22Rv1 (cell line): ENCODE measurements at regions not wholly inside any gene's neighbourhood (a gene's known extent, or its start where the extent isn't known, plus 50 kb on each side); places are given as distances from the start of the nearest gene placed in this dataset.
"Not testable (repeated sequence)": the region's sequence is repeated elsewhere in the genome, so short reads cannot be mapped to it uniquely, and the experiment has no call there.

ENCODE experiments used
- H3K27ac ChIP-seq: fragments of 450-650 bp; 2 replicates; pipeline ENCODE4 v1.5.1; 2017
- ZFX ChIP-seq: fragments of 450-650 bp; IDR thresholded peaks from 2 replicates; pipeline ENCODE4 v1.6.1; 2017; ENCODE audit warnings: antibody characterized with exemption, borderline replicate concordance
- TF ChIP-seq, protein P1 (sequence below): fragments of 450-650 bp; IDR thresholded peaks from 2 replicates; pipeline ENCODE4 v1.5.1; 2017; ENCODE audit warnings: mild to moderate bottlenecking

DNA sequence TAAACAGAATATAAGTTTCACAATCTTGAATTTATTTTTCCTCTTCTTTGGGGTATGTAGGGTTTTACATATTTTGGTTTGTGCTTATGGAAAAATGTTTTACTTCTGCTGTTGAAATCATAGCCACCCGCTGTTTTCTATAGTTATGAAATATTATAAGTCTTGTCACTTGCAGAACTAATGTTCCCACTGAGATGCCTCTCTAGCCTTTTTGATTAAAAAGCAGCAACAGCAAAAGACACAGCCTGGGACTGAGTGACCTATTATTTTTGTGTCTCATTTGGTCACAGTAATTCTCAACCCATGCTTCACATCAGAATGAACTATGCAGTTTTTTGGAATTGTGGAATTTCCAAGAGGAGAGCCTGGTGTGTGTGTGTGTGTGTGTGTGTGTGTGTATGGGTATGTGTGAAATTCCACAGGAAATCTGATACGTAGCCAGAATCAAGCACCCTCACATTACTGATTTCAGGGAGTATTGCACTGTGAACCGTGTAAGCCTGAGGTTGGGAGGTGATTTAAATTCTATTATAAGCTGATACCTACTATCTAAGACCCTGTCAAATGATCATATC lies 55.7 kb upstream of the FRMD6 start:
- H3K27ac ChIP-seq = no peak overlapping the region
- TF ChIP-seq, protein P1, sequence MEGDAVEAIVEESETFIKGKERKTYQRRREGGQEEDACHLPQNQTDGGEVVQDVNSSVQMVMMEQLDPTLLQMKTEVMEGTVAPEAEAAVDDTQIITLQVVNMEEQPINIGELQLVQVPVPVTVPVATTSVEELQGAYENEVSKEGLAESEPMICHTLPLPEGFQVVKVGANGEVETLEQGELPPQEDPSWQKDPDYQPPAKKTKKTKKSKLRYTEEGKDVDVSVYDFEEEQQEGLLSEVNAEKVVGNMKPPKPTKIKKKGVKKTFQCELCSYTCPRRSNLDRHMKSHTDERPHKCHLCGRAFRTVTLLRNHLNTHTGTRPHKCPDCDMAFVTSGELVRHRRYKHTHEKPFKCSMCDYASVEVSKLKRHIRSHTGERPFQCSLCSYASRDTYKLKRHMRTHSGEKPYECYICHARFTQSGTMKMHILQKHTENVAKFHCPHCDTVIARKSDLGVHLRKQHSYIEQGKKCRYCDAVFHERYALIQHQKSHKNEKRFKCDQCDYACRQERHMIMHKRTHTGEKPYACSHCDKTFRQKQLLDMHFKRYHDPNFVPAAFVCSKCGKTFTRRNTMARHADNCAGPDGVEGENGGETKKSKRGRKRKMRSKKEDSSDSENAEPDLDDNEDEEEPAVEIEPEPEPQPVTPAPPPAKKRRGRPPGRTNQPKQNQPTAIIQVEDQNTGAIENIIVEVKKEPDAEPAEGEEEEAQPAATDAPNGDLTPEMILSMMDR = no peak
- TF ChIP-seq ZFX = no peak

DNA sequence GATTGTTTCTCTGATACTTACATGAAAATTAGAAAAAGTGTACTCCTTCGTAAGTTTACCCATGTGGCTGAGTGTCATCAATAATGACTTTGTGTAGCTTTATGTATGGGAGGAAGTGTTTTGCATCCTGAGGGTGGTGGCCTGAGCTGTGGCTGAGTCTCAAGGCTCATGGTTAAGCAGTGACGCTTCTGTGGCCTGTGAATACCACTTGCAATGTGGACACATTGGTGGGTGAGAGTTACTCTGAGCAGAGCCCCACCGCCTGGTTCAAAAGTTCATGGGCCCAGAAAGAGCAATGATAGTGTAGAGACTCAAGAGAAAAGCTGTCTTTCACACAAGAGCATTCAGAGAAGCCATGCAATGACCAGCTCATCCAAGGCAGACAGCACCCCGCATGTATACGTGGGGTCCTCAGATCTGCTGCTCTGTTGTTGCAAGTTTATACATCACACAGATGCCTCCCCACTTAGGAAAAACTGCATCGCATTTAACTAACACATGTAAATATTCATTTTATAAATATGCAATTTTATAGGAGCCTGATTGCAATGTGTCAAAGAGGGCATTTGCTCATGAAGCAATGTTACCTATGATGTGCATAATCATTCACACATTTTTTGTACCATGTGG lies 55.1 kb upstream of the FRMD6 start:
- no peak overlapping the region for H3K27ac ChIP-seq
- TF ChIP-seq, protein P1 = no peak
- TF ChIP-seq ZFX = no peak

DNA sequence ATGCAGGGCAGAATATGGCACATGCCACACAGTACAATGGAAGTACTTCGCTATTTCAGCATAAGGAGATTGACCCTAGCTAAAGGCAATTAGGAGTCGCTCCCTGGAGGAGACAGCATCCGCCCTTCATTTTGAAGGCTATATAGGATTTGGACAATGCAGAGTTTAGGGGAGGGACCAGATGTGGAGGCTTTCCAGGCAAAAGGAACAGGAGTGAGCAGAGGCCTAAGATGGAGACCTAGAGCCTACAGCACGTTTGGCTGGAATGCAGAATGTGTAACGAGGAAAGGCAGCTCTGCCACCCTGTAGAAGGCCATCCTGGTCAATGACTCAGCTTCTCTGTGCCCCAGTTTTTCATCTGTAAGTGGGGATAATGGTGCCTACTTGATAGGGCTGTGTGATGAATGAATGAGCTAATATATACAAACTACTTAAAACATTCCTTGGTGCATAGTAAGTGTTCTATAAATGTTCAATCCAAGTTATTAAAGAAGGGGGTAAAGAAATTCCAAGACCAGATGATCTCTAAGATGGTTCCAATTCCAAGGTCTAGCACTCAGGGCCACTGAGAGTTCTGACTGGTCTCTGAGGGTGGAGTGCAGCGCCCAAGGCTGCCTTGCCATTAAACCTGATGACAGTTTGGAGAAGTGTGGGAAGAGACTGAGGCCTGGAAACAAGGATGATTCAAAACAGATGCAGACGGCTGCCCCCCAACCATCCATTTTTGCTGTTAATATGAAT lies 54.3 kb upstream of the FRMD6 start:
- TF ChIP-seq, protein P1 = no peak
- no peak for TF ChIP-seq ZFX
- H3K27ac ChIP-seq = no peak overlapping the region

DNA sequence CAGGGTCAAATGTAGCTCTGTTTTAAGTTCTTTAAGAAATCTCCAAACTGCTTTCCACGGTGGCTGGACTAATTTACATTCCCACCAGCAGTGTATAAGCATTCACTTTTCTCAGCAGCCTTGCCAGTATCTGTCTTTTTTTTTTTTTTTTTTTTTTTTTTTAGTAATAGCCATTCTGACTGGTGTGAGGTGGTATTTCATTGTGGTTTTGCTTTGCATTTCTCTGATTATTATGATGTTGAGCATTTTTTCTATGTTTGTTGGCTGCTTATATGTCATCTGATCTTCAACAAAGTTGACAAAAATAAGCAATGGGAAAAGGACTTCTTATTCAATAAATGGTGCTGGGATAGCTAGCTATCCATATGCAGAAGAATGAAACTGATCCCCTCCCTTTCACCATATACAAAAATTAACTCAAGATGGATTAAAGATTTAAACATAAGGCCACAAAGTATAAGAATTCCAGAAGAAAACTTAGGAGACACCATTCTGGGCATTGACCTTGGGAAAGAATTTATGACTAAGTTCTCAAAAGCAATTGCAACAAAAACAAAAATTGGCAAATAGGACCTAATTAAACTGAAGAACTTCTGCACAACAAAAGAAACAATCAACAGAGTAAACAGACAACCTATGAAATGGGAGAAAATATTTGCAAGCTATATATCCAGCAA lies 52.6 kb upstream of the FRMD6 start:
- H3K27ac ChIP-seq = not testable (repeated sequence)

DNA sequence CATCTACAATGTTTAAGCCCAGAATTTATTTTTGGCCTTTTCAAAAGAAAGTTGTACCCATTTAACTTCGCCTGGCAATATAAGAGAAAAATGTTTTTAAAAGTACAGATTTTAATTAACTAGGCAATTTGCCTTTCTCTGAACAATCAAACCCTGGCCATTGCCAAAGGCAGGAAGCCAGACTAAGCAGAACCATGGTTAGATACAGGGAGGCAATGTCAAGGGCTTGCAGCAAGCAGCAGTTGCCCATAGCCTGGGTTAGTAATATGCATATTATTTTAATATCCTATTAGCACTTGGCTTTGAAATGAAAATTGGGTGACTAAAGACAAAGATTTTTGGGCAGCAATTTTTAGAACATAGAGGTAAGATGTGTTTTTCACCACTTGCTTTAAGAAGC lies 51.1 kb upstream of the FRMD6 start:
- H3K27ac ChIP-seq = no peak overlapping the region
- no peak for TF ChIP-seq ZFX
- TF ChIP-seq, protein P1 = no peak
